ENCODE measurements at regions not wholly inside any gene's neighbourhood (a gene's known extent, or its start where the extent isn't known, plus 50 kb on each side); places are given as distances from the start of the nearest gene placed in this dataset.
"Not testable (repeated sequence)": the region's sequence is repeated elsewhere in the genome, so short reads cannot be mapped to it uniquely, and the experiment has no call there.

DNA sequence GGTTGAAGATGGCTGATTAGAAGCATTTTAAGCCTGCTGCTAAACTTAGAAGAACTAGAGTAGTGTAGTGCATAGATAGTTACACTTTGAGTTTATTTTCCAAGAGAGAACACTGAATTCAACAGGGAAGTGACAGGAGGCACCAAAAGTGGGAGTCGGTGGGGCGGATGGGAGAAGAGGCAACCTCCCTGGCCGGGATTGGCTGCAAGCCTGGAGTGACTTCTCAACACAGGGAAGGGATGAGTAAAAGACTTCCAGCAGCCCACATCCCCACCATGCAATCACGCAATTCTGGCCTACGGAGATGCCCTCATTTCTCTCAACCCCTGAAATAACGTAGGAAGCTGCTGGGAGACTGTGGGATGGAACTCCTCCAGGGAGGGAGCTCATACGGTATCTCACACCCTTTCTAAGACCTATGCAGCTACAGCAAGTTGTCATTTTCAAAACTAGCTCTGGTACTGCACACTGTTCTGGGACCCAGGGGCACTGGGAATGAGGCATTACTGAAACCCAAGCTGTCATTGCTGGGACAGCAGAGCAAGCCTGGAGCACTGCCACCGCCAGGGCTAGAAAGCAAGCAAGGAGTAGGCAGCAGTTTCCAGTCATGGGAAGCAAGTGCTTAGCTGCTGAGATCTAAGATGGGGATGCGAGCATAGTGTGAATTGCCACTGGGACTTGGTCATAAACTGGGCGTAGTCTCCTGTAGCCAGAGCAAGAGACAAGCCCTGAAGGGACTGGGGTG lies 331.6 kb upstream of the PTGER4 start:
- intact Hi-C loops (cut with DNase I) = no loop called here
- Histone ChIP-seq H3K27me3 (no peaks in the 10 kb centered on the region), H3K36me3 (no peaks in the 10 kb centered on the region), H3K4me1 (no peaks in the 10 kb centered on the region), H3K27ac (no peak overlapping the region), H3K9me3 (peaks cover 0 to 36% (median 16%) of the 10 kb centered on the region in 12 donors), H3K4me3 (no peak overlapping the region)
- TF ChIP-seq, protein P1, sequence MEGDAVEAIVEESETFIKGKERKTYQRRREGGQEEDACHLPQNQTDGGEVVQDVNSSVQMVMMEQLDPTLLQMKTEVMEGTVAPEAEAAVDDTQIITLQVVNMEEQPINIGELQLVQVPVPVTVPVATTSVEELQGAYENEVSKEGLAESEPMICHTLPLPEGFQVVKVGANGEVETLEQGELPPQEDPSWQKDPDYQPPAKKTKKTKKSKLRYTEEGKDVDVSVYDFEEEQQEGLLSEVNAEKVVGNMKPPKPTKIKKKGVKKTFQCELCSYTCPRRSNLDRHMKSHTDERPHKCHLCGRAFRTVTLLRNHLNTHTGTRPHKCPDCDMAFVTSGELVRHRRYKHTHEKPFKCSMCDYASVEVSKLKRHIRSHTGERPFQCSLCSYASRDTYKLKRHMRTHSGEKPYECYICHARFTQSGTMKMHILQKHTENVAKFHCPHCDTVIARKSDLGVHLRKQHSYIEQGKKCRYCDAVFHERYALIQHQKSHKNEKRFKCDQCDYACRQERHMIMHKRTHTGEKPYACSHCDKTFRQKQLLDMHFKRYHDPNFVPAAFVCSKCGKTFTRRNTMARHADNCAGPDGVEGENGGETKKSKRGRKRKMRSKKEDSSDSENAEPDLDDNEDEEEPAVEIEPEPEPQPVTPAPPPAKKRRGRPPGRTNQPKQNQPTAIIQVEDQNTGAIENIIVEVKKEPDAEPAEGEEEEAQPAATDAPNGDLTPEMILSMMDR (IDR thresholded peaks at IDR 0.05) = no peak
- no peak for TF ChIP-seq POLR2A (IDR thresholded peaks at IDR 0.05)
- WGBS, 4 donors = 87 to 92% (median 89%) methylated on average over 9 to 10 of the region's 10 CpGs
- DNase-seq = no peak
- no peak for ATAC-seq

DNA sequence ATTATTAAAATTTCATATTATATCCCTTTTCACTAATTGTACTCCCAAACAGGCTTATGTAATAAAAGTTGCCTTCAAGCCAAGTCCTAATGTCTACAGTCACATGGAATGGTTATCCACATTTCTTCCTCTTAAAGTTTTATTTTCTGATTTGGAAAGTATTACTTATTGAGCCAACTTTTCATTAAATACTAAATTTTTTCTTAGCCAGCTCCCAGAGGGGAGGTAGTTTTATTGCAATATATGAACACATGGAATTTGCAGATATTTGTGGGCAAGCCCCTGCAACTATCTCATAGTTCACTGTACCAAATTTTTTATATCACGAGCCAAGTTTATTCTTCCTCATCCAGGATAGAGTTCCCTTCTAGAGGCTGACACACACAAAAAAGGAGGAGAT lies 332.8 kb upstream of the PTGER4 start:
- Histone ChIP-seq H3K4me1 (no peaks in the 10 kb centered on the region), H3K27me3 (no peaks in the 10 kb centered on the region), H3K27ac (no peak overlapping the region), H3K36me3 (no peaks in the 10 kb centered on the region), H3K9me3 (peaks cover 0 to 28% (median 16%) of the 10 kb centered on the region in 12 donors), H3K4me3 (no peak overlapping the region)
- ATAC-seq = no peak
- DNase-seq = no peak
- intact Hi-C loops (cut with DNase I) = no loop called here
- no peak for TF ChIP-seq POLR2A (IDR thresholded peaks at IDR 0.05)
- TF ChIP-seq, protein P1 (IDR thresholded peaks at IDR 0.05) = no peak
- WGBS, 4 donors = 79 to 84% (median 81%) methylated on average over 1 of the region's 1 CpG

DNA sequence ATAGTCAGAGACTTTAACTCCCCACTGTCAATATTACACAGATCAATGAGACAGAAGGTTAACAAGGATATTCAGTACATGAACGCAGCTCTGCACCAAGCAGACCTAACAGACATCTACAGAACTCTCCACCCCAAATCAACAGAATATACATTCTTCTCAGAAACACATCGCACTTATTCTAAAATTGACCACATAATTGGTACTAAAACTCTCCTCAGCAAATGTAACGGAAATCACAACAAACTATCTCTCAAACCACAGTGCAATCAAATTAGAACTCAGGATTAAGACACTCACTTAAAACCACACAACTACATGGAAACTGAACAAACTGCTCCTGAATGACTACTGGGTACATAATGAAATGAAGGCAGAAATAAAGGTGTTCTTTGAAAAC lies 341.3 kb upstream of the PTGER4 start:
- H3K27ac ChIP-seq, H3K27me3 ChIP-seq, DNase-seq, H3K9me3 ChIP-seq, H3K4me3 ChIP-seq, H3K36me3 ChIP-seq, H3K4me1 ChIP-seq, ATAC-seq: not testable (repeated sequence)
- intact Hi-C loops (cut with DNase I) = loop anchor here in 1 of 10 donors (10.0 kb wide), 1 partner anchor 134 kb away; no protein-coding TSS in a partner anchor
- 89 to 100% (median 91%) methylated on average over 3 of the region's 3 CpGs for WGBS, 4 donors

DNA sequence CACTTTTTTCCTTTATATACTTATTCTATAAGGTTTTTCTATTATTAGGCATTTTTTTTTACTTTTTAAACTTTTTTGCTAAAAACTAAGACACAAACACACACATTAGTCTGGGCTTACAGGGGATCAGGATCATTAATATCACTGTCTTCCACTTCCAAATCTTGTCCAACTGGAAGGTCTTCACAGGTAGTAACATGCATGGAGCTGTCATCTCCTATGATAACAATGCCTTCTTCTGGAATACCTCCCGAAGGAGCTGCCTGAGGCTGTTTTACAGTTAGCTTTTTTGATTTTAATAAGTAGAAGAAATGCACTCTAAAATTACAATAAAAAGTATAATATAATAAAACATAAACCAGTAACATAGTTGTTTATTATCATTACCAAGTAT lies 345.5 kb upstream of the PTGER4 start:
- peaks cover 0 to 4% (median 0%) of the 10 kb centered on the region in 12 donors for H3K9me3 ChIP-seq
- no peaks in the 10 kb centered on the region for H3K36me3 ChIP-seq
- intact Hi-C loops (cut with DNase I) = loop anchor here in 1 of 10 donors (10.0 kb wide), 1 partner anchor 129 kb away; no protein-coding TSS in a partner anchor
- WGBS, 4 donors = 67 to 73% (median 69%) methylated on average over 1 of the region's 1 CpG
- DNase-seq (no peak), ATAC-seq (no peak)
- no peak overlapping the region for H3K4me3 ChIP-seq
- H3K27ac ChIP-seq = peak overlapping the region in 2 of 12 donors; percentile 47 to 60
- TF ChIP-seq POLR2A (IDR thresholded peaks at IDR 0.05) = no peak
- TF ChIP-seq, protein P1 (IDR thresholded peaks at IDR 0.05) = no peak
- peaks cover 0 to 12% (median 2%) of the 10 kb centered on the region in 12 donors for H3K4me1 ChIP-seq
- H3K27me3 ChIP-seq = no peaks in the 10 kb centered on the region

Measured in heart left ventricle (tissue), 16 donors.